K562 (cell line): ENCODE measurements at regions not wholly inside any gene's neighbourhood (a gene's known extent, or its start where the extent isn't known, plus 50 kb on each side); places are given as distances from the start of the nearest gene placed in this dataset.

Source experiments
- ATAC-seq: fragments of 200-7000 bp; cut with Tn5 transposase; 3 replicates; pipeline ENCODE4 v1.9.1; 2020; ENCODE audit warnings: moderate library complexity
- BruUV-seq: library from RNA; stranded (reverse); fragments of 400-500 nt; replicated peaks from 2 replicates; lab custom pipeline; 2021; lab: Mats Ljungman, UMichigan
- CTCF ChIA-PET: fragments of 300-600 bp; formaldehyde crosslinking; extraction: SDS; loops from one replicate; lab custom pipeline; 2021; ENCODE audit warnings: low intra/inter-chr PET ratio; lab: Yijun Ruan, JAX
- POLR2A ChIA-PET: fragments of 300-600, 350-650 bp; sonication (Branson Sonifier 250); formaldehyde crosslinking; extraction: SDS; loops from one replicate; lab custom pipeline; 2021; ENCODE audit warnings: antibody characterized with exemption, inconsistent platforms; lab: Yijun Ruan, JAX
- DNase-seq, 4 experiments: peaks; one replicate each; pipeline versions ENCODE4 v3.0.0 to v3.0.0-alpha.2; 2011 to 2018; ENCODE audit warnings: low spot score in 3 of 4, mixed read lengths in 3 of 4; ENCODE audit errors: extremely low read depth in 1 of 4
- FAIRE-seq: peaks from 2 replicates; lab custom pipeline; 2011; peaks lifted over from hg19 to GRCh38; lab: Jason Lieb, UNC
- H2AFZ ChIP-seq: 2 replicates; pipeline ENCODE4 v1.6.0; 2011; ENCODE audit warnings: low read depth, low read length, control low read depth, inconsistent platforms
- H3K27ac ChIP-seq: fragments of 200-600 bp; 3 replicates; pipeline ENCODE4 v1.8.0; 2011; ENCODE audit warnings: low read depth, mild to moderate bottlenecking, control low read depth, inconsistent platforms, low read length, moderate library complexity, mixed read lengths; ENCODE audit errors: extremely low read depth
- H3K27me3 ChIP-seq, 2 experiments: fragments of 300-600 bp in 1 of 2; 2 replicates in 1 of 2; 3 replicates in 1 of 2; pipeline versions ENCODE4 v1.6.0 to v1.8.0; 2011; ENCODE audit warnings: inconsistent platforms in 2 of 2, low read length in 2 of 2, mild to moderate bottlenecking in 1 of 2, mixed read lengths in 1 of 2, moderate library complexity in 1 of 2; ENCODE audit not compliant: control insufficient read depth in 2 of 2, insufficient read depth in 2 of 2
- H3K36me3 ChIP-seq: fragments of 300-600 bp; 3 replicates; pipeline ENCODE4 v1.8.0; 2011; ENCODE audit warnings: mild to moderate bottlenecking, low read length, inconsistent platforms; ENCODE audit not compliant: control insufficient read depth, insufficient read depth
- H3K4me1 ChIP-seq, 2 experiments: fragments of 200-600 bp in 1 of 2; replicated peaks in 1 of 2; 2 replicates in 1 of 2; 3 replicates in 1 of 2; pipeline versions ENCODE4 v1.5.1 to v1.8.0; 2011; ENCODE audit warnings: inconsistent platforms in 2 of 2, low read length in 2 of 2, mild to moderate bottlenecking in 1 of 2, mixed read lengths in 1 of 2, moderate library complexity in 1 of 2; ENCODE audit not compliant: control insufficient read depth in 2 of 2, insufficient read depth in 2 of 2
- H3K4me2 ChIP-seq: 2 replicates; pipeline ENCODE4 v1.6.1; 2011; ENCODE audit warnings: low read length, control low read depth, inconsistent platforms, mixed read lengths; ENCODE audit not compliant: insufficient read depth
- H3K4me3 ChIP-seq: fragments of 200-600 bp; sonication (generic), shearing (Covaris generic); 2 replicates; pipeline ENCODE4 v1.5.1; 2016; ENCODE audit warnings: control low read depth, inconsistent platforms
- H3K79me2 ChIP-seq: fragments of 200-600 bp; 3 replicates; pipeline ENCODE4 v1.8.0; 2011; ENCODE audit warnings: low read length, inconsistent platforms; ENCODE audit not compliant: control insufficient read depth, insufficient read depth
- H3K9ac ChIP-seq, 2 experiments: 2 replicates each; pipeline versions ENCODE4 v1.6.0 to v1.6.1; 2011; ENCODE audit warnings: low read depth in 2 of 2, low read length in 2 of 2, control low read depth in 1 of 2, inconsistent platforms in 1 of 2, mild to moderate bottlenecking in 1 of 2, mixed read lengths in 1 of 2; ENCODE audit not compliant: insufficient read depth in 1 of 2
- H3K9me1 ChIP-seq: one replicate; pipeline ENCODE4 v1.6.0; 2011; ENCODE audit warnings: inconsistent platforms, mild to moderate bottlenecking, low read length, moderate library complexity; ENCODE audit not compliant: control insufficient read depth, insufficient read depth
- H3K9me3 ChIP-seq: replicated peaks from 2 replicates; pipeline ENCODE4 v1.5.1; 2011; ENCODE audit warnings: low read depth, low read length, inconsistent platforms; ENCODE audit not compliant: control insufficient read depth, insufficient read depth
- H4K20me1 ChIP-seq: replicated peaks from 2 replicates; pipeline ENCODE4 v1.6.1; 2011; ENCODE audit warnings: low read length, inconsistent platforms, mixed read lengths; ENCODE audit not compliant: control insufficient read depth, insufficient read depth
- BRF1 ChIP-seq: IDR thresholded peaks from 3 replicates; pipeline ENCODE4 v1.6.1; 2011; ENCODE audit warnings: borderline replicate concordance, mild to moderate bottlenecking; ENCODE audit not compliant: insufficient read length; ENCODE audit errors: extremely low read depth
- CGGBP1 ChIP-seq: fragments of 250-450 bp; sonication (Bioruptor Pico); IDR thresholded peaks from 2 replicates; pipeline ENCODE4 v1.9.0; 2021; ENCODE audit warnings: mild to moderate bottlenecking
- KDM2B ChIP-seq: fragments of 250-450 bp; sonication (Bioruptor Pico); IDR thresholded peaks from 2 replicates; pipeline ENCODE4 v1.8.0; 2021; ENCODE audit warnings: mild to moderate bottlenecking, moderate library complexity
- MTA3 ChIP-seq: fragments of 450-650 bp; formaldehyde crosslinking; IDR thresholded peaks from 2 replicates; pipeline ENCODE4 v1.6.1; 2017; ENCODE audit warnings: mild to moderate bottlenecking, borderline replicate concordance
- NFIC ChIP-seq: fragments of 450-650 bp; IDR thresholded peaks from 2 replicates; pipeline ENCODE4 v1.6.1; 2017; ENCODE audit warnings: mild to moderate bottlenecking, inconsistent platforms
- RBM17 ChIP-seq: fragments of 200-400 bp; formaldehyde crosslinking; IDR thresholded peaks from 2 replicates; pipeline ENCODE4 v1.6.1; 2017; ENCODE audit warnings: low read depth, mild to moderate bottlenecking, low read length, borderline replicate concordance
- WGBS: fragments of 100-300 bp; shearing (Covaris generic); methylation state at CpG from one replicate; pipeline ENCODE4 v1.1.6; 2016; ENCODE audit warnings: low coverage, mixed read lengths; ENCODE audit not compliant: insufficient coverage; ENCODE audit errors: missing lambda C conversion rate; 5-methylcytosine and 5-hydroxymethylcytosine counted together
- in situ Hi-C: fragments of 300-500 bp; cut with MboI; formaldehyde crosslinking; loops from 4 replicates; pipeline ENCODE4 v1.15.0; 2018; ENCODE audit warnings: inconsistent platforms, mixed read lengths
- intact Hi-C: fragments of 100-400 bp; cut with micrococcal nuclease; formaldehyde crosslinking; loops from 2 replicates; pipeline ENCODE4 v1.14.2; 2022

- DNase-seq (no peak), ATAC-seq (no peak), FAIRE-seq (no peak)
- Histone ChIP-seq H3K9me1 (no peaks in the 10 kb centered on the region), H3K36me3 (no peaks in the 10 kb centered on the region), H3K27me3 (peaks cover 0 to 4% of the 10 kb centered on the region in 2 experiments; a peak in 2 of 5 replicates), H3K27ac (no peak overlapping the region), H3K9ac (no peak overlapping the region), H3K9me3 (no peaks in the 10 kb centered on the region), H3K79me2 (no peaks in the 10 kb centered on the region), H2AFZ (no peak overlapping the region), H3K4me1 (no peaks in the 10 kb centered on the region), H3K4me2 (no peak overlapping the region), H3K4me3 (no peak overlapping the region), H4K20me1 (no peaks in the 10 kb centered on the region)
- no TSS peak for BruUV-seq
- intact Hi-C loops (no loop called here), in situ Hi-C loops (no loop called here)
- 5% methylated on average over 6 of the region's 6 CpGs for WGBS
- no peak for TF ChIP-seq KDM2B (CRISPR knock-in tag)
- no peak for TF ChIP-seq RBM17
- TF ChIP-seq NFIC, result peak; percentile 56
- POLR2A ChIA-PET, result no interaction called here
- CTCF ChIA-PET, result no interaction called here
These were observed 69.1 kb upstream of the LANCL2 start for GRCh38 chr7:55296070-55296469.

- WGBS, result 0% methylated on average over 8 of the region's 8 CpGs
- H3K79me2 ChIP-seq, result no peaks in the 10 kb centered on the region
- TF ChIP-seq MTA3, result no peak
- no peak for TF ChIP-seq BRF1
- no peak for TF ChIP-seq CGGBP1 (CRISPR knock-in tag)
- TF ChIP-seq, all 486 proteins: peak for 0
- Histone ChIP-seq H3K27me3 (peaks cover 0 to 4% of the 10 kb centered on the region in 2 experiments; a peak in 3 of 5 replicates), H3K36me3 (no peaks in the 10 kb centered on the region), H3K9ac (no peak overlapping the region), H3K27ac (no peak overlapping the region), H4K20me1 (no peaks in the 10 kb centered on the region), H3K9me3 (no peaks in the 10 kb centered on the region), H3K4me1 (no peaks in the 10 kb centered on the region), H3K4me2 (no peak overlapping the region), H3K4me3 (no peak overlapping the region), H3K9me1 (no peaks in the 10 kb centered on the region), H2AFZ (no peak overlapping the region)
- ChIA-PET POLR2A (no interaction called here), CTCF (no interaction called here)
- no peak for FAIRE-seq
- intact Hi-C loops (no loop called here), in situ Hi-C loops (no loop called here)
- no peak for DNase-seq
- no TSS peak for BruUV-seq
- ATAC-seq, result no peak
These were observed 65.7 kb upstream of the LANCL2 start for GRCh38 chr7:55299273-55299967.
